ENCODE measurements at regions not wholly inside any gene's neighbourhood (a gene's known extent, or its start where the extent isn't known, plus 50 kb on each side); places are given as distances from the start of the nearest gene placed in this dataset.

- TF ChIP-seq CTCF (IDR thresholded peaks at IDR 0.05) (no peak), POLR2A (IDR thresholded peaks at IDR 0.05) (no peak)
Measured at GRCh38 chr1:69090170-69090569, 477.6 kb upstream of the LRRC7 start.
